ENCODE measurements at regions not wholly inside any gene's neighbourhood (a gene's known extent, or its start where the extent isn't known, plus 50 kb on each side); places are given as distances from the start of the nearest gene placed in this dataset.

DNA sequence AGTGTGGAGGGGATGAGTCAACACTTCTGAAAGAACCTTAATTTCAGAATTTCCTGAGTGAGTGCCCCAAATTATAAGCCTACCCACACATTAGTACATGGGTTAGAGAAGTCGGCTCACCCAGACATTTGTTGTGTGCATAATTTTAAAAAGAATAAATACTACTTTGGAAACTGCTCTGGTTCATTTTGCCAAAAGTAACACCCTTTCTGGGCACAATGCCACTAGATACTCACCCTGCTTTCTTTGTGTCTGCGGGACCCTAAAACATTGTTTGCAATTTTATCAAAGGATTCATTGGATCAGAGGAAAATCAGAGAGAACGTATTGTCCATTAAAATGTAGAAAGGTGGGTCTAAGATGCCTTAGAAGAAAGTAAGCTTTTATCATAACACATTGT lies 245.5 kb upstream of the NRP1 start:
- H3K27me3 ChIP-seq (ENCODE audit: insufficient read depth, low read length), result no peaks in the 10 kb centered on the region
- H2AFZ ChIP-seq (ENCODE audit: insufficient read depth, low read length, poor library complexity), result no peak overlapping the region
- H3K27ac ChIP-seq (ENCODE audit: low read depth, low read length), result no peak overlapping the region
- no peak overlapping the region for H4K12ac ChIP-seq (ENCODE audit: low read depth, low read length)
- DNase-seq, result no peak
- no peaks in the 10 kb centered on the region for H3K9me3 ChIP-seq (ENCODE audit: insufficient read depth, low read depth, low read length)
- no CpG with 5 or more reads among the region's 3 CpGs for WGBS (ENCODE audit: extremely low coverage, insufficient coverage, insufficient read length)
- H3K79me2 ChIP-seq (ENCODE audit: control insufficient read depth, insufficient read depth, low read length, poor library complexity), result no peaks in the 10 kb centered on the region
- peaks cover 3 to 5% of the 10 kb centered on the region in 2 experiments for H3K4me1 ChIP-seq (ENCODE audit: control insufficient read depth in 1 of 2, insufficient read depth in 2 of 2, low read length in 2 of 2)
- H2AK5ac ChIP-seq (ENCODE audit: low read length), result no peak overlapping the region
- no peaks in the 10 kb centered on the region for H3K36me3 ChIP-seq (ENCODE audit: control insufficient read depth in 1 of 2, insufficient read depth in 2 of 2, low read length in 2 of 2)
- H4K91ac ChIP-seq (ENCODE audit: low read depth, low read length), result no peak overlapping the region
- H3K4me2 ChIP-seq (ENCODE audit: low read length), result no peak overlapping the region
- H3K79me1 ChIP-seq (ENCODE audit: low read length), result peaks cover 6% of the 10 kb centered on the region
- H3K14ac ChIP-seq (ENCODE audit: low read length), result no peak overlapping the region
- no peak overlapping the region for H3K18ac ChIP-seq (ENCODE audit: low read length)
- no peak overlapping the region for H3K9ac ChIP-seq (ENCODE audit: low read length)
- no peak overlapping the region for H3K4ac ChIP-seq (ENCODE audit: low read depth, low read length)
- no peak overlapping the region for H4K8ac ChIP-seq (ENCODE audit: low read depth, low read length)
- no peak overlapping the region for H2BK12ac ChIP-seq (ENCODE audit: low read length)
- no peak overlapping the region for H2BK120ac ChIP-seq (ENCODE audit: insufficient read depth, low read length, poor library complexity)
- H2BK5ac ChIP-seq (ENCODE audit: low read depth, low read length, poor library complexity), result no peak overlapping the region
- no peak overlapping the region for H3K23ac ChIP-seq (ENCODE audit: low read length)
- no peak overlapping the region for H3K4me3 ChIP-seq (ENCODE audit: low read depth, low read length)

DNA sequence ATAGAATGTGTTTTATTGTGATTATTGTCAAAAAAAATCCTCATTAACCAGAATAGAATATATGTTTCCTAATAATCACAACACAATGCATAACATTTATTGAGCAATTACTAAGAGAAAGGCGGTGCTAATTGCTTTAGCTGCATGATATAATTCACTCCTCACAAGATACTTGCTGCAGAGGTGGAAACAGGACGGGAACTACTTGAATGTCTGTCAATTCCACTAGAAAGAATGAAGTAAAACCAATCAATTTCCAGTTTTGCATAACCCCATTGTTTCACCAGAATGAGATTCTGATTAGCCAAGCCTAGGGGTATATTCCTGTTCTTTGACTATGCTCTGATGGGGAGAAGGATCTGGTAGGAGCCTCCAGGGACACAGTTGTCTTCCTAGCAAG lies 239.1 kb upstream of the NRP1 start:
- WGBS (ENCODE audit: extremely low coverage, insufficient coverage, insufficient read length), result no CpG with 5 or more reads among the region's 2 CpGs
- H3K79me1 ChIP-seq (ENCODE audit: low read length), result no peaks in the 10 kb centered on the region
- no peak overlapping the region for H2AK5ac ChIP-seq (ENCODE audit: low read length)
- no peak for DNase-seq
- H3K79me2 ChIP-seq (ENCODE audit: control insufficient read depth, insufficient read depth, low read length, poor library complexity), result no peaks in the 10 kb centered on the region
- no peak overlapping the region for H3K27ac ChIP-seq (ENCODE audit: low read depth, low read length)
- no peak overlapping the region for H3K9ac ChIP-seq (ENCODE audit: low read length)
- H3K36me3 ChIP-seq (ENCODE audit: control insufficient read depth in 1 of 2, insufficient read depth in 2 of 2, low read length in 2 of 2), result no peaks in the 10 kb centered on the region
- H2BK120ac ChIP-seq (ENCODE audit: insufficient read depth, low read length, poor library complexity), result no peak overlapping the region
- H2BK12ac ChIP-seq (ENCODE audit: low read length), result no peak overlapping the region
- no peak overlapping the region for H2AFZ ChIP-seq (ENCODE audit: insufficient read depth, low read length, poor library complexity)
- H3K4me3 ChIP-seq (ENCODE audit: low read depth, low read length), result no peak overlapping the region
- H4K8ac ChIP-seq (ENCODE audit: low read depth, low read length), result no peak overlapping the region
- H4K91ac ChIP-seq (ENCODE audit: low read depth, low read length), result no peak overlapping the region
- H3K4me1 ChIP-seq (ENCODE audit: control insufficient read depth in 1 of 2, insufficient read depth in 2 of 2, low read length in 2 of 2), result peaks cover 3 to 4% of the 10 kb centered on the region in 2 experiments
- no peak overlapping the region for H3K23ac ChIP-seq (ENCODE audit: low read length)
- H3K4ac ChIP-seq (ENCODE audit: low read depth, low read length), result no peak overlapping the region
- no peaks in the 10 kb centered on the region for H3K27me3 ChIP-seq (ENCODE audit: insufficient read depth, low read length)
- no peaks in the 10 kb centered on the region for H3K9me3 ChIP-seq (ENCODE audit: insufficient read depth, low read depth, low read length)
- no peak overlapping the region for H3K18ac ChIP-seq (ENCODE audit: low read length)
- H2BK5ac ChIP-seq (ENCODE audit: low read depth, low read length, poor library complexity), result no peak overlapping the region
- H3K4me2 ChIP-seq (ENCODE audit: low read length), result no peak overlapping the region
- no peak overlapping the region for H3K14ac ChIP-seq (ENCODE audit: low read length)
- H4K12ac ChIP-seq (ENCODE audit: low read depth, low read length), result no peak overlapping the region

GRCh38 chr10:33571616-33572015 lies 237.1 kb upstream of the NRP1 start:
- no peak overlapping the region for H2AFZ ChIP-seq (ENCODE audit: insufficient read depth, low read length, poor library complexity)
- no peak overlapping the region for H3K4ac ChIP-seq (ENCODE audit: low read depth, low read length)
- H3K4me2 ChIP-seq (ENCODE audit: low read length), result no peak overlapping the region
- no peak overlapping the region for H2BK12ac ChIP-seq (ENCODE audit: low read length)
- DNase-seq, result peak; percentile 76 to 84
- H4K8ac ChIP-seq (ENCODE audit: low read depth, low read length), result no peak overlapping the region
- H3K27ac ChIP-seq (ENCODE audit: low read depth, low read length), result no peak overlapping the region
- H3K14ac ChIP-seq (ENCODE audit: low read length), result no peak overlapping the region
- no peak overlapping the region for H2BK120ac ChIP-seq (ENCODE audit: insufficient read depth, low read length, poor library complexity)
- no peaks in the 10 kb centered on the region for H3K79me2 ChIP-seq (ENCODE audit: control insufficient read depth, insufficient read depth, low read length, poor library complexity)
- H4K12ac ChIP-seq (ENCODE audit: low read depth, low read length), result no peak overlapping the region
- WGBS (ENCODE audit: extremely low coverage, insufficient coverage, insufficient read length), result no CpG with 5 or more reads among the region's 1 CpG
- H2AK5ac ChIP-seq (ENCODE audit: low read length), result no peak overlapping the region
- H3K23ac ChIP-seq (ENCODE audit: low read length), result no peak overlapping the region
- peaks cover 3 to 4% of the 10 kb centered on the region in 2 experiments for H3K4me1 ChIP-seq (ENCODE audit: control insufficient read depth in 1 of 2, insufficient read depth in 2 of 2, low read length in 2 of 2)
- no peaks in the 10 kb centered on the region for H3K27me3 ChIP-seq (ENCODE audit: insufficient read depth, low read length)
- no peak overlapping the region for H3K9ac ChIP-seq (ENCODE audit: low read length)
- no peak overlapping the region for H2BK5ac ChIP-seq (ENCODE audit: low read depth, low read length, poor library complexity)
- no peak overlapping the region for H3K4me3 ChIP-seq (ENCODE audit: low read depth, low read length)
- H4K91ac ChIP-seq (ENCODE audit: low read depth, low read length), result no peak overlapping the region
- H3K9me3 ChIP-seq (ENCODE audit: insufficient read depth, low read depth, low read length), result no peaks in the 10 kb centered on the region
- H3K18ac ChIP-seq (ENCODE audit: low read length), result no peak overlapping the region
- no peaks in the 10 kb centered on the region for H3K79me1 ChIP-seq (ENCODE audit: low read length)
- H3K36me3 ChIP-seq (ENCODE audit: control insufficient read depth in 1 of 2, insufficient read depth in 2 of 2, low read length in 2 of 2), result no peaks in the 10 kb centered on the region

GRCh38 chr10:33570495-33570894 lies 236.0 kb upstream of the NRP1 start:
- Histone ChIP-seq H3K23ac (ENCODE audit: low read length) (no peak overlapping the region), H3K14ac (ENCODE audit: low read length) (no peak overlapping the region), H3K79me1 (ENCODE audit: low read length) (no peaks in the 10 kb centered on the region), H3K27me3 (ENCODE audit: insufficient read depth, low read length) (no peaks in the 10 kb centered on the region), H3K9ac (ENCODE audit: low read length) (no peak overlapping the region), H2BK120ac (ENCODE audit: insufficient read depth, low read length, poor library complexity) (no peak overlapping the region), H4K12ac (ENCODE audit: low read depth, low read length) (no peak overlapping the region), H2AFZ (ENCODE audit: insufficient read depth, low read length, poor library complexity) (no peak overlapping the region), H3K4ac (ENCODE audit: low read depth, low read length) (no peak overlapping the region), H3K79me2 (ENCODE audit: control insufficient read depth, insufficient read depth, low read length, poor library complexity) (no peaks in the 10 kb centered on the region), H2BK5ac (ENCODE audit: low read depth, low read length, poor library complexity) (no peak overlapping the region), H2AK5ac (ENCODE audit: low read length) (no peak overlapping the region), H3K4me3 (ENCODE audit: low read depth, low read length) (no peak overlapping the region), H3K4me1 (ENCODE audit: control insufficient read depth in 1 of 2, insufficient read depth in 2 of 2, low read length in 2 of 2) (peaks cover 3 to 4% of the 10 kb centered on the region in 2 experiments), H3K18ac (ENCODE audit: low read length) (no peak overlapping the region), H4K91ac (ENCODE audit: low read depth, low read length) (no peak overlapping the region), H2BK12ac (ENCODE audit: low read length) (no peak overlapping the region), H3K27ac (ENCODE audit: low read depth, low read length) (no peak overlapping the region), H3K36me3 (ENCODE audit: control insufficient read depth in 1 of 2, insufficient read depth in 2 of 2, low read length in 2 of 2) (no peaks in the 10 kb centered on the region), H4K8ac (ENCODE audit: low read depth, low read length) (no peak overlapping the region), H3K4me2 (ENCODE audit: low read length) (no peak overlapping the region), H3K9me3 (ENCODE audit: insufficient read depth, low read depth, low read length) (no peaks in the 10 kb centered on the region)
- WGBS (ENCODE audit: extremely low coverage, insufficient coverage, insufficient read length), result no CpG with 5 or more reads among the region's 3 CpGs
- peak in 1 of 2 donors; percentile 10 for DNase-seq

All from trophoblast cell (in vitro differentiated cells and primary cell).